Kidney epithelial cell (primary cell): ENCODE measurements at regions not wholly inside any gene's neighbourhood (a gene's known extent, or its start where the extent isn't known, plus 50 kb on each side); places are given as distances from the start of the nearest gene placed in this dataset.

Experiments
- DNase-seq: peaks from one replicate; pipeline ENCODE4 v3.0.0-alpha.2; 2010; ENCODE audit warnings: low read depth
- H3K27me3 ChIP-seq: 2 replicates; pipeline ENCODE4 v1.6.0; 2011; ENCODE audit warnings: low read length; ENCODE audit not compliant: control insufficient read depth, insufficient read depth
- H3K36me3 ChIP-seq: 2 replicates; pipeline ENCODE4 v1.5.1; 2011; ENCODE audit warnings: low read length; ENCODE audit not compliant: control insufficient read depth, insufficient read depth
- H3K4me3 ChIP-seq: 2 replicates; pipeline ENCODE4 v1.5.1; 2011; ENCODE audit warnings: low read depth, mild to moderate bottlenecking, control low read depth, low read length
- TF ChIP-seq, protein P1 (sequence below): IDR thresholded peaks from 2 replicates; pipeline ENCODE4 v1.5.1; 2011; ENCODE audit warnings: mild to moderate bottlenecking, moderate library complexity, low read length, control low read depth, inconsistent platforms; ENCODE audit not compliant: insufficient read depth, poor library complexity, severe bottlenecking

GRCh38 chr6:76814496-76815458 lies 648.5 kb downstream of the HTR1B start:
- H3K27me3 ChIP-seq = no peaks in the 10 kb centered on the region
- TF ChIP-seq, protein P1, sequence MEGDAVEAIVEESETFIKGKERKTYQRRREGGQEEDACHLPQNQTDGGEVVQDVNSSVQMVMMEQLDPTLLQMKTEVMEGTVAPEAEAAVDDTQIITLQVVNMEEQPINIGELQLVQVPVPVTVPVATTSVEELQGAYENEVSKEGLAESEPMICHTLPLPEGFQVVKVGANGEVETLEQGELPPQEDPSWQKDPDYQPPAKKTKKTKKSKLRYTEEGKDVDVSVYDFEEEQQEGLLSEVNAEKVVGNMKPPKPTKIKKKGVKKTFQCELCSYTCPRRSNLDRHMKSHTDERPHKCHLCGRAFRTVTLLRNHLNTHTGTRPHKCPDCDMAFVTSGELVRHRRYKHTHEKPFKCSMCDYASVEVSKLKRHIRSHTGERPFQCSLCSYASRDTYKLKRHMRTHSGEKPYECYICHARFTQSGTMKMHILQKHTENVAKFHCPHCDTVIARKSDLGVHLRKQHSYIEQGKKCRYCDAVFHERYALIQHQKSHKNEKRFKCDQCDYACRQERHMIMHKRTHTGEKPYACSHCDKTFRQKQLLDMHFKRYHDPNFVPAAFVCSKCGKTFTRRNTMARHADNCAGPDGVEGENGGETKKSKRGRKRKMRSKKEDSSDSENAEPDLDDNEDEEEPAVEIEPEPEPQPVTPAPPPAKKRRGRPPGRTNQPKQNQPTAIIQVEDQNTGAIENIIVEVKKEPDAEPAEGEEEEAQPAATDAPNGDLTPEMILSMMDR = no peak
- no peak for DNase-seq
- no peaks in the 10 kb centered on the region for H3K36me3 ChIP-seq
- H3K4me3 ChIP-seq = no peak overlapping the region

DNA sequence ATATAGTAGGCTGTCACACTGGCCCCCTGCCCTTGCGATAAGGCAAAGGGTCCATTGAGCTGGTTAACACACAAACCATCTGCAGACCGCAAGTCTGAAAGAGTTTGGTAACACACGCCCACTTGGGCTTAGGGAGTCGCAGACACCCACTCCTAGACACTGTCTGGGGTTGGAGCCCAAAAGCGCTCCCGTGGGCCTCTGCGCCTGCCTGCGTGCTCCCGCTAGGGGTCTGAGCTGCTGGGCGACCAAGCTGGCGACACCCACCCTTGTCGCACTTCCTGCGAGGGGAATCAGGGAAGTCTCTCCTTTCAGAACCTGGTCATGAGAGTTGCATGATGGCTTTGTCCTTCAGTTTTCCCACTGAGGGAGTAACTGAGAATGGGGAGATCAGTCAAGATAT lies 653.0 kb downstream of the HTR1B start:
- Histone ChIP-seq H3K27me3 (no peaks in the 10 kb centered on the region), H3K36me3 (no peaks in the 10 kb centered on the region), H3K4me3 (no peak overlapping the region)
- DNase-seq = no peak
- TF ChIP-seq, protein P1 = no peak

DNA sequence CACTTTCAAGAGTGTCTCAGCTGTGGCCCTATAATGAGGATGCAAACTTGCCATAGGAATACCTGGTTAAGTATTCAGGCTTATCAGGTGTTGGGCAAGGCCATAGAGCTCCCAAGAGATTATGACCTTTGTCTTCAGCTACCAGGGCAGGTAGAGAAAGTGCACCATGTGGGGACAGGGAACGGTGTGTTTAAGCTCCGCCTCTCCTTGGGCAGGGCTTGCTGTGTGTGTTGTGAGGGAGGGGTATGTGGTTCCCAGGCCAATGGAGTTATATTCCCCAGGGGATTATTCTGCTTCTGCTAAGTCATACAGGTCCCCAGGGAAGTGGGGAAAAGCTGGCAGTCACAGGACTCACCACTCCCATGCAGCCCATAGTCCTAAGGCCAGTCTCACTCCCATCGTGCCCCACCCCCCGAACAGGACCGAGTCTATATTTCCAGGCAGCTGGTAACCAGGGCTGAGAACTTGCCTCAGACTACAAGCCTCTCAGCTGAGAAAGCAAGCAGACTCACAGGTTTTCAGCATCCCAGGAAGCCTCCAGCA lies 660.2 kb downstream of the HTR1B start:
- H3K36me3 ChIP-seq = no peaks in the 10 kb centered on the region
- no peak for DNase-seq
- TF ChIP-seq, protein P1 = no peak

GRCh38 chr6:76792394-76792793 lies 670.9 kb downstream of the HTR1B start:
- H3K27me3 ChIP-seq = no peaks in the 10 kb centered on the region
- H3K4me3 ChIP-seq = no peak overlapping the region
- TF ChIP-seq, protein P1 = no peak
- no peaks in the 10 kb centered on the region for H3K36me3 ChIP-seq
- DNase-seq = no peak

More for the DNA sequence above, 660.2 kb downstream of the HTR1B start:
- Histone ChIP-seq H3K27me3 (no peaks in the 10 kb centered on the region), H3K4me3 (no peak overlapping the region)

- no peak for DNase-seq
- Histone ChIP-seq H3K36me3 (no peaks in the 10 kb centered on the region), H3K4me3 (no peak overlapping the region), H3K27me3 (no peaks in the 10 kb centered on the region)
- TF ChIP-seq, protein P1 = no peak
These were observed 672.4 kb downstream of the HTR1B start for GRCh38 chr6:76790881-76791280.
